ENCODE measurements at regions not wholly inside any gene's neighbourhood (a gene's known extent, or its start where the extent isn't known, plus 50 kb on each side); places are given as distances from the start of the nearest gene placed in this dataset.

DNA sequence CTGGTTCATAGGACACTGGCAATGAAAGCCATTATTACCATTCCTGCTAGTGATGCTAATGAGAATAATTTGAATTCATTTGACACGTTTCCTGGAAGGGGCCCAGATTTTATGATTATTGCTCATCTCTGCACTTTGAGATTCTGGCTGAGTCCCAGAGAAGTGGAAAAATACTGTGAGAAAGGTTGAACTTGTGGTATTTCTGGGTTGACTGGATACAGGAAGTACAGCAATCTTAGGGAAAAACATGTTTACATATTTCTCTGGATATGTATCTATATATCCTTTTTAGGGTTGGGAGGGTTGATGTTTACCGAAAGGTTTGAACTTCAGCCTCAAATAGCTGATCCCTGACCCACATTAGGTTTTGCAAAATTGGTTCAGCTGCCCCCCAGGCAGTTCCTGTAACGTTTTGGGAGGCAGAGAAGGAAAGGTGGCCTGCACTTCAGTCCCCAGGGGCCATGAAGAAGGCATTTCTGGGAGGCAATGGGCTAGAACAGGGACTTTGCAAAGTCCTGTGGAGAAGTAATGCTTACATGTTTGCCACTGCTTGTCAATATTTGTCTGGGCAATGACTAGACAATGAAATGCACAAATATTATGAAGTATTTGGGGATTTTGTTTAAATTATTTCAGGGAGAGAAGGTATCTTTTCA is 253.7 kb upstream of the PITRM1 start:
- TF ChIP-seq GATA2 (IDR thresholded peaks at IDR 0.05; ENCODE audit: low read depth, low read length) (no peak), GATA3 (IDR thresholded peaks at IDR 0.05; ENCODE audit: low read depth, low read length) (no peak)

Measured in SH-SY5Y (cell line).